ENCODE measurements at regions not wholly inside any gene's neighbourhood (a gene's known extent, or its start where the extent isn't known, plus 50 kb on each side); places are given as distances from the start of the nearest gene placed in this dataset.

- no peak overlapping the region for H2AFZ ChIP-seq (ENCODE audit: low read depth, low read length)
- H3K4me3 ChIP-seq (replicated peaks in 1 of 3; ENCODE audit: insufficient read depth in 1 of 3, low read depth in 1 of 3, low read length in 3 of 3) = no peak overlapping the region
- ChIA-PET CTCF (no interaction called here), POLR2A (no interaction called here)
- dilution Hi-C loops (cut with MboI; ENCODE audit: extremely low pct_ligation_motif_present, low sequenced_read_pairs) = no loop called here
- no TSS peak for BruUV-seq (replicated peaks)
- no peak overlapping the region for H3K9ac ChIP-seq (replicated peaks; ENCODE audit: extremely low read depth, insufficient read depth, low read length)
- H3K27ac ChIP-seq (ENCODE audit: insufficient read depth, low read depth, low read length) = no peak overlapping the region
- TF ChIP-seq POLR2AphosphoS5 (IDR thresholded peaks at IDR 0.05; ENCODE audit: insufficient read depth, low read depth, low read length) = no peak
- TF ChIP-seq CTCF (IDR thresholded peaks at IDR 0.05; ENCODE audit: extremely low read depth in 1 of 2, insufficient read depth in 1 of 2, low read depth in 1 of 2, low read length in 2 of 2) = no peak
- TF ChIP-seq EZH2 (IDR thresholded peaks at IDR 0.05; ENCODE audit: borderline replicate concordance, low read depth, low read length, severe bottlenecking) = no peak
- H3K9me1 ChIP-seq (replicated peaks; ENCODE audit: control insufficient read depth, extremely low read depth, insufficient read depth, low read length) = no peaks in the 10 kb centered on the region
- intact Hi-C loops (cut with micrococcal nuclease) = no loop called here
- H3K4me1 ChIP-seq (ENCODE audit: control insufficient read depth, extremely low read depth, insufficient read depth, low read length) = no peaks in the 10 kb centered on the region
- no peaks in the 10 kb centered on the region for H3K27me3 ChIP-seq (ENCODE audit: control insufficient read depth in 2 of 2, insufficient read depth in 2 of 2, low read length in 2 of 2)
- FAIRE-seq = no peak
- H3K36me3 ChIP-seq (ENCODE audit: control insufficient read depth in 2 of 2, extremely low read depth in 1 of 2, insufficient read depth in 2 of 2, low read length in 2 of 2) = no peaks in the 10 kb centered on the region
- H3K79me2 ChIP-seq (ENCODE audit: control insufficient read depth, insufficient read depth, low read length) = no peaks in the 10 kb centered on the region
- no peaks in the 10 kb centered on the region for H3K9me3 ChIP-seq (replicated peaks; ENCODE audit: control insufficient read depth, insufficient read depth, low read length)
- H3K4me2 ChIP-seq (ENCODE audit: insufficient read depth, low read length) = no peak overlapping the region
- no peaks in the 10 kb centered on the region for H4K20me1 ChIP-seq (replicated peaks; ENCODE audit: control insufficient read depth, extremely low read depth, insufficient read depth, low read length)
- no peak for DNase-seq (ENCODE audit: low read depth, low spot score)
Measured at GRCh38 chr2:139165041-139165440, 384.9 kb upstream of the NXPH2 start.

- FAIRE-seq (no peak), DNase-seq (ENCODE audit: low read depth, low spot score) (no peak)
- ChIA-PET CTCF (no interaction called here), POLR2A (no interaction called here)
- no peaks in the 10 kb centered on the region for H4K20me1 ChIP-seq (replicated peaks; ENCODE audit: control insufficient read depth, extremely low read depth, insufficient read depth, low read length)
- TF ChIP-seq EZH2 (IDR thresholded peaks at IDR 0.05; ENCODE audit: borderline replicate concordance, low read depth, low read length, severe bottlenecking) (no peak), CTCF (IDR thresholded peaks at IDR 0.05; ENCODE audit: extremely low read depth in 1 of 2, insufficient read depth in 1 of 2, low read depth in 1 of 2, low read length in 2 of 2) (no peak), POLR2A (IDR thresholded peaks at IDR 0.05; ENCODE audit: low read depth, low read length) (no peak), FOS (IDR thresholded peaks at IDR 0.05; ENCODE audit: borderline replicate concordance, insufficient read depth, low read length) (no peak), POLR2AphosphoS5 (IDR thresholded peaks at IDR 0.05; ENCODE audit: insufficient read depth, low read depth, low read length) (no peak), MYC (IDR thresholded peaks at IDR 0.05; ENCODE audit: low read depth, low read length) (no peak), GATA2 (IDR thresholded peaks at IDR 0.05; ENCODE audit: insufficient read depth, insufficient read length, low read depth, low read length) (no peak), MAX (IDR thresholded peaks at IDR 0.05; ENCODE audit: insufficient read depth, insufficient read length) (no peak), JUN (IDR thresholded peaks at IDR 0.05; ENCODE audit: borderline replicate concordance, insufficient read depth, insufficient read length, low read depth) (no peak)
- no TSS peak for BruUV-seq (replicated peaks)
- no peaks in the 10 kb centered on the region for H3K9me1 ChIP-seq (replicated peaks; ENCODE audit: control insufficient read depth, extremely low read depth, insufficient read depth, low read length)
- H2AFZ ChIP-seq (ENCODE audit: low read depth, low read length) = no peak overlapping the region
- H3K27ac ChIP-seq (ENCODE audit: insufficient read depth, low read depth, low read length) = no peak overlapping the region
- H3K4me1 ChIP-seq (ENCODE audit: control insufficient read depth, extremely low read depth, insufficient read depth, low read length) = no peaks in the 10 kb centered on the region
- no peaks in the 10 kb centered on the region for H3K9me3 ChIP-seq (replicated peaks; ENCODE audit: control insufficient read depth, insufficient read depth, low read length)
- H3K4me2 ChIP-seq (ENCODE audit: insufficient read depth, low read length) = no peak overlapping the region
- intact Hi-C loops (cut with micrococcal nuclease) (no loop called here), dilution Hi-C loops (cut with MboI; ENCODE audit: extremely low pct_ligation_motif_present, low sequenced_read_pairs) (no loop called here)
- no peaks in the 10 kb centered on the region for H3K36me3 ChIP-seq (ENCODE audit: control insufficient read depth in 2 of 2, extremely low read depth in 1 of 2, insufficient read depth in 2 of 2, low read length in 2 of 2)
- no peaks in the 10 kb centered on the region for H3K27me3 ChIP-seq (ENCODE audit: control insufficient read depth in 2 of 2, insufficient read depth in 2 of 2, low read length in 2 of 2)
- no peak overlapping the region for H3K9ac ChIP-seq (replicated peaks; ENCODE audit: extremely low read depth, insufficient read depth, low read length)
- H3K79me2 ChIP-seq (ENCODE audit: control insufficient read depth, insufficient read depth, low read length) = no peaks in the 10 kb centered on the region
- H3K4me3 ChIP-seq (replicated peaks in 1 of 3; ENCODE audit: insufficient read depth in 1 of 3, low read depth in 1 of 3, low read length in 3 of 3) = no peak overlapping the region
Measured at GRCh38 chr2:139162957-139163356, 382.8 kb upstream of the NXPH2 start.
